Pulmonary artery endothelial cell (primary cell): ENCODE measurements at regions not wholly inside any gene's neighbourhood (a gene's known extent, or its start where the extent isn't known, plus 50 kb on each side); places are given as distances from the start of the nearest gene placed in this dataset.
A peak's percentile ranks its signal among the peaks of the same experiment; 100 is the strongest.

ENCODE experiments used
- DNase-seq: peaks from one replicate; pipeline ENCODE4 v3.0.0-alpha.2; 2011; ENCODE audit warnings: low read depth, low spot score

GRCh38 chr21:28789523-28789922 is 203.2 kb downstream of the LTN1 start:
- no peak for DNase-seq

GRCh38 chr21:28788030-28788429 is 204.6 kb downstream of the LTN1 start:
- no peak for DNase-seq

- DNase-seq = no peak
Observed at GRCh38 chr21:28783641-28784185, 209.0 kb downstream of the LTN1 start.

- DNase-seq = no peak
Observed at GRCh38 chr21:28781602-28782276, 210.9 kb downstream of the LTN1 start.

- DNase-seq = no peak
Observed at GRCh38 chr21:28779914-28780313, 212.8 kb downstream of the LTN1 start.

- DNase-seq = no peak
Observed at GRCh38 chr21:28776251-28776650, 216.4 kb downstream of the LTN1 start.

- no peak for DNase-seq
Observed at GRCh38 chr21:28775071-28775470, 217.6 kb downstream of the LTN1 start.

- no peak for DNase-seq
Observed at GRCh38 chr21:28773036-28773435, 219.6 kb downstream of the LTN1 start.

- no peak for DNase-seq
Observed at GRCh38 chr21:28771790-28772501, 220.7 kb downstream of the LTN1 start.

GRCh38 chr21:28770867-28771661 is 221.6 kb downstream of the LTN1 start:
- no peak for DNase-seq

- DNase-seq = no peak
Observed at GRCh38 chr21:28769683-28770082, 223.0 kb downstream of the LTN1 start.

- DNase-seq = no peak
Observed at GRCh38 chr21:28768753-28769152, 223.9 kb downstream of the LTN1 start.

- DNase-seq = no peak
Observed at GRCh38 chr21:28767523-28767922, 225.2 kb downstream of the LTN1 start.

- no peak for DNase-seq
Observed at GRCh38 chr21:28763809-28764418, 228.8 kb downstream of the LTN1 start.

- DNase-seq = no peak
Observed at GRCh38 chr21:28762357-28762735, 230.3 kb downstream of the LTN1 start.

GRCh38 chr21:28761674-28762356 is 230.9 kb downstream of the LTN1 start:
- DNase-seq = no peak

GRCh38 chr21:28758883-28759242 is 233.8 kb downstream of the LTN1 start:
- no peak for DNase-seq

GRCh38 chr21:28758042-28758882 is 234.4 kb downstream of the LTN1 start:
- DNase-seq = no peak

- DNase-seq = no peak
Observed at GRCh38 chr21:28754862-28755261, 237.8 kb downstream of the LTN1 start.

GRCh38 chr21:28754127-28754611 is 238.5 kb downstream of the LTN1 start:
- peak; percentile 22 for DNase-seq
